Fibroblast of skin of left quadriceps (primary cell): ENCODE measurements at regions not wholly inside any gene's neighbourhood (a gene's known extent, or its start where the extent isn't known, plus 50 kb on each side); places are given as distances from the start of the nearest gene placed in this dataset.

ENCODE experiments used
- DNase-seq, 2 experiments: peaks; one replicate each; pipeline ENCODE4 v3.0.0-alpha.2; 2013; ENCODE audit warnings: low read depth in 2 of 2

- no peak for DNase-seq
Measured at GRCh38 chr21:21605521-21605920, 607.3 kb downstream of the NCAM2 start.

GRCh38 chr21:21606041-21606440 lies 607.8 kb downstream of the NCAM2 start:
- no peak for DNase-seq

DNA sequence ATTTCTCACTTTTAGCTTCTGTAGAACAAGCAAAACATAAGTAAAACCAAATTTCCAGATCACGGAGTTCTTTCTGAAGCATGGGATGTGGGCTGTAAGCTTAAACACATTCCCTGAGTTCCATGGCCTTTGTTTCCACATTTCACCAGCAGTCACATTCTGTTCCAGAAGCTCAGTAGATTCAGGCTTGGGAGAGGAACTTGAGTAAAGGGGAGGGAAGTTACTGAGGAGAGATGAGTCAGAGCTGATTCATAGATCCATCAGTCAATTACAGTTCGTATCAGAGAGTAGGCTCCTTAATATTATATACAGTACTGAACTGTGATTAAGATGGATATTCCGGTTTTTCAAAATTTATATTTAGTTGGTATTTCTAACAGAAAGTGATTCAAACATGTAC lies 614.3 kb downstream of the NCAM2 start:
- peak; percentile 75 to 80 for DNase-seq

DNA sequence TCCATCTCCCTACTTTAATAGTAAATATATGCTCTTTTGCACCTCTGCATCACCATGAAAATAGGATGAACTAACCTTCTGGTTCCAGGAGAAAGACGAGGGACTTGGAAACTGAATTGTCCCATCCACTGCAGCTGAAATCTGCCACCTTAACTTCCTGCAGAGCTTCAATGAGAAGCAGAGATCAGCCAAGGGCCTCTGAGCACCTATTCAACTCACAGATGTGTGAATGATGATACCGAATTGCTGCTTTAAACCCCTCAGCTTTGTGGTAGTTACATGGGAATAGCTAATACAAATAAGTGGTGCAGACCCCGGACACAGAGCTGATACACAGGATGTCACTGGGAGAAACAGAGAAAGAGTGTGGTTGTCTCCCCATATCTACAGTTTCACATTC lies 616.8 kb downstream of the NCAM2 start:
- DNase-seq: no peak

DNA sequence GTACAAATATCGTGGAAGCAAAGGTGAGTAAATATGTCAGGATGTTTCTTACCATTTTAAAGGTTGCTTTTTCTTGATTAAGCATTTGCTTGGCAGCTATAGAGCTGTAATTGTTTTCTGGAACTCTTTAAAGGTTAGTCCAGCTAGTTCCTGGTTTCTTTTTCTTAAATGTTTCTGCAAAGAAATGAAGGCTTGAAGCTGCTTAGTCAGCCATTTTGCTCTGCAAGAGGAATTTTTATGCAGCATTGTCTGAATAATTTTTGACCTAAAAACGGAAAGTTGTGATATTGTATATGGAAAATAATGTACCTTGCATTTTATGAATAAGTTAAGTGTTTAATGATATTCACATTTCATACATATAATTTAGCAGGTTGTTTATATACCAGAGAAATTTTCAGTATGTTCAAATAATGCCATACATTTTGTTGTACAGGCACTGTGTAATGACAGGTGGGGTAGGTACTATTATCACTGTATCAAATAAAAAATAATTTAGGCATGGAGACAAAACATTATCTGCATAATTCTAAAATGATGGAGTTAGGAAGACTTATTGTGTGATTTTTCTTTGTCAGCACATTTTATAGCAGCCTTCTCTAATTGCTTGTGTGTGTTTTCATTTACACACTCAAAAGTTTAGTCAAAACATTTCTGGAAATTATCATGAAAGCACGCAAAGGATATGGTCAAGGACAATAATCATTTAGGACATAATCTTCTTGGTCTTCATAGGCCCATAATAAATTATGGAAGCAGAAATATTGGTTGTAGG lies 624.4 kb downstream of the NCAM2 start:
- DNase-seq: no peak

GRCh38 chr21:21624674-21625073 lies 626.5 kb downstream of the NCAM2 start:
- peak; percentile 68 to 69 for DNase-seq

DNA sequence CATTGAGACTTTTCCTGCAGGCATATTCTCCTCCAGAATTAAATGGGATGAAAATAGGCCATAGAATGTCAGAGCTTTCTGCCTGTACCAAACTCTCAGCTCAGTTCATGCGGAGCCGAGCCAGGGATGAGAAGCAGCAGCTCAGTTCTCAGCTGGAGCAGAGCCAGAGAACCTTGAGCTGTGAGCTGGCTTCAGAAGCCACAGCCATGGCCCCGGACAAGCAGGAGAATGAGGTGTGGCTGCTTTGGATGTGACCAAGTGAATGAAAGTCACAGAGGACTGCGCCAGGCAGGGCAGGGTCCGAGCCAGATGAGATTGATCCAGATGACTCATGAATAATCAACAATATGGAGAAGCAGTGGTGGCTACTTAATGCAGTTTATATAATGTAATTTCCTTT lies 633.8 kb downstream of the NCAM2 start:
- DNase-seq: no peak

DNA sequence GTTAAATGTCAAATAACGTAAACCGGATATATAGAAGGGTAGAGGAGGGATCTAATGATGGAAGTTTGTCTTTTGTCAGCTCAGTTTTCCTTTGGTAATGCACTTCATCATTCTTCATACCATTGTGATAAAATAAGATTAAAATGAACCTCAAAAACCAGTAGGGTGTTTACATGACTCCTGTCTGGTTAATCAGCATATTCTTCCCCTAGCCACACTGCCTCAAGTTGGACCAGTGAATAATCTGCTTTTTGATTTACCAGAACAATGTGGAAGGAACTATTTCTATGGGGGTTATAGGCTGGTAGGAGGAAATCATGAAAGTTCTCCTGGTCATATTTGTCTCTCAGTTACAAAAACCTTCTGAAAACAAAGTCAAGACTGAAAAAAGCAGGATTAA lies 634.7 kb downstream of the NCAM2 start:
- no peak for DNase-seq

DNA sequence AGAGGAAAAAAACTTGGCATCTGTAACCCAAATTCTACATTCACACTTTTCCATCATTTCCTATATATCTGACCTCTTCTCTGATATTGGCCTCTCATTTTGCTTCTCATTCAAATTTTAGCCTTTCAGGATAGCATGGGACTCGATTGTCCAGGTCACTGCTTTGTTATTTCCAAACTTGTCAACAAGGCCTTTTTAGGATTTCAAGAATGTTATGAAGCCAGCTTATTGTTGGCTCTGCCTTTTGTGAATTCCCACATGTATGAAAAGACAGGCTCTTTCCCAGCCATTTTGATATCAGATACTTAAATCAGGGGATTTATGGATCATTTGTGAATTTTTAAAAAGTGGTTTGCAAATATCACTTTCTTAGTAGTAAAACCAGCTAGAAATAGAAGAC lies 663.5 kb downstream of the NCAM2 start:
- DNase-seq: no peak

DNA sequence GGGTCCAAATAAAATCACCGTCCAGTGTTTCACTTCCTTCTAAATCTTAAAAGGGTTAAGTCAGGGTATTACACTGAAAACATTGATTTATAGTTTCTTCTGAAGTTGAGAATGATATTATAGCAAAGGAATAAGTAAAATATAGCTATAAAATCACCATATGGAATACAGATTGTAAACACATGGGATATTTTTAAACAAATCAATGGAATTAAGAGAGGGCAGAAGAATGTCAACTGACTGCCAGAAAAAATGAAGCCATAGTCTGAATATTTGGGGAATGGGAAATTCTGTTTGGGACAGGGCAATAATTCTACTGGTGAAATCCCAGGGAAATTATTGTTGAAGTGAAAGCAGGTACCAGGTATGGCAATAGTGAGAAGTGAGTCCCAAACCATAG lies 664.6 kb downstream of the NCAM2 start:
- DNase-seq: no peak

GRCh38 chr21:21664871-21665270 lies 666.7 kb downstream of the NCAM2 start:
- no peak for DNase-seq

DNA sequence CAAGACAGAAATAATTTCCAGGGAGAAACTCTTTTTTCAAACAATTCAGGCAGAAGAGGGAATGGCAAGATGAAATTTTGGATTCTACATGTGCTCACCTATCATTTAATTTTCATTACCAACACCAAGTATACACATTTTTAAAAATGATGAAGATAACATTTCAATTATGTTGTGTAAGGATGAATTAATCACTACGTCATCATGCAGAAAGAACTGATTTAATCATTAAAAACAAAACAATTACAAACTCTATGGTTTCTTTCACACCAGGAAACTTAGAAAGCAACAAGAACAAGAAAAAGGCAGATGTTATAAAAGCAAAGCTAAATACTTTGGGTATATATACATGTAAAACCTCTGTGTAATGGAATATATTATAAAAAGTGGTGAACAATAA lies 668.5 kb downstream of the NCAM2 start:
- DNase-seq: no peak

GRCh38 chr21:21668198-21668597 lies 670.0 kb downstream of the NCAM2 start:
- no peak for DNase-seq

GRCh38 chr21:21673959-21674358 lies 675.8 kb downstream of the NCAM2 start:
- DNase-seq: no peak

DNA sequence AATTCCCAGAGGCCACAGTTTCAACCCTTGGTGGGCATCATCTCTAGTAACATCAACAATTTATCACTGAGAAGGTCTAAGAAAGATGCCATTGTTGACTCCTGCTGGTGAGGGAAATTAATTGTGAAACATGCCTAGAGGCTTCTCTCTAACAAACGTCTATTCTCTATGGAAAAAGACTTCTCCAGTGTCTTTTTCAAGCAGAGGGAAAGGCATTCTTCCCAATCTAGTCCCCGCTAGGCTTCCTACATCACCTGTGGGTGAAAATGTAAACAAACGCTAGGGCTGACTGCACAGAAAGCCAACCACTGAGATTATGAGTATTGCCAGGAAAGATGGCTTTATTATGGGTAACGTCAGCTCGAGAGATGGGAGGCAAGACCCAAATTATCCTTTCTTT lies 677.4 kb downstream of the NCAM2 start:
- no peak for DNase-seq

DNA sequence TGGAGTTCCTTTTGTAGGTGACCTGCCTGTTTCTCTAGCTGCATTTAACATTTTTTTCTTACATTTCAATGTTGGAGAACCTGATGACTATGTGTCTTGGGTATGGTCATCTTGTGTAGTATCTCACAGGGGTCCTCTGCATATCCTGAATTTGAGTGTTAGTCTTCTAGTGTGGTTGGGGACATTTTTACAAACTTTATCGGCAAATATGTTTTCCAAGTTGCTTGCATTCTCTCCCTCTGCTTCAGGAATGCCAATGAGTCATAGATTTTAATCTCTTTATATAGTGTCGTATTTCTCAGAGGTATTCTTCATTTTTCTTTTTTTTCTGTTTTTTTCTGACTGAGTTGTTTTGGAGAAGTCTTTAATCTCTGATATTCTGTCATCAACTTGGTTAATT lies 684.0 kb downstream of the NCAM2 start:
- no peak for DNase-seq

DNA sequence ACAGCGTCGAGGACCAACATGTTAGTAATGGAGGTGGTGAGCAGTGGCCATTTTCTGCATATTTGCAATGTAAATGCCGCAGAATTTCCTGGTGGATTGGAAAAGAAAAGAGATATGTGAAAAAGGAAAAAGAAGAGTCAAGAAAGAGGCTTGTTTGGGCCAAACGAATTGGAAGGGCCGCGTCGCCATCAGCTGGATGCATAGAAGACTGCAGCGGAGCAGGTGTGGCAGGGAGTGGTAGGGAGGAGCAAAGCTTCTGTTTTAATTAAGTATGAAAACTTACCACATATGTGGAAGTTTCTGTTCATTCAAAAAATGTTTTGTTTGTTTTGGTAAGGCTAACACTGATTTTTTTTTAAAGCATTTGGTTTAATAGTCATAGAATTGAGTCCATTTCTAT lies 690.7 kb downstream of the NCAM2 start:
- DNase-seq: no peak

DNA sequence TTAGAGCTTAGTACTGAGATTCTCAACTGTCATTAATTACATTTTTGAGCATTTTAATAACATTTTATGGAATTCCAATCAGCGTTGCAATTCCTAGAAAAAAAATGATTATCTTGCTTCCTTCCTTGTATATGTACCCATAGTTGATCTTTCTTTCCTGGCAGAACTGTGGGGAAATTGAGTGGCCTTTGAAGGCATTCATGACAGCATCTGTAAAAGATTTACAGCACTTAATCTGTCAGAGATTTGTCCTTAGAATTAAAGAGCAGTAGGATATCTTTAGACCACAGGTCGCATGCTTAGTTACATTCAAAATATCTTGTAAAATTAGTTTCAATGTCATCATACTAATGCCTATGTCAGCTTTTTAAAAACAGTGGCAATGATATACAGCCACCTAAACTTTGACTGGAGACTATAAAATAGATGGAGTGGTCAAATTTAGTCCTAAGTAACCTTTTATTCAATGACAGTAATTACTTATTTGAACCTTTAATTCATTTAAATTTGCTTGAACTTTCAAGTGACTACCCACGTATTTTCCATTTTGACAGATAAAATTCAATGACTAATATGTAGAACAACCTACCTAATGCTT lies 692.0 kb downstream of the NCAM2 start:
- DNase-seq: no peak

DNA sequence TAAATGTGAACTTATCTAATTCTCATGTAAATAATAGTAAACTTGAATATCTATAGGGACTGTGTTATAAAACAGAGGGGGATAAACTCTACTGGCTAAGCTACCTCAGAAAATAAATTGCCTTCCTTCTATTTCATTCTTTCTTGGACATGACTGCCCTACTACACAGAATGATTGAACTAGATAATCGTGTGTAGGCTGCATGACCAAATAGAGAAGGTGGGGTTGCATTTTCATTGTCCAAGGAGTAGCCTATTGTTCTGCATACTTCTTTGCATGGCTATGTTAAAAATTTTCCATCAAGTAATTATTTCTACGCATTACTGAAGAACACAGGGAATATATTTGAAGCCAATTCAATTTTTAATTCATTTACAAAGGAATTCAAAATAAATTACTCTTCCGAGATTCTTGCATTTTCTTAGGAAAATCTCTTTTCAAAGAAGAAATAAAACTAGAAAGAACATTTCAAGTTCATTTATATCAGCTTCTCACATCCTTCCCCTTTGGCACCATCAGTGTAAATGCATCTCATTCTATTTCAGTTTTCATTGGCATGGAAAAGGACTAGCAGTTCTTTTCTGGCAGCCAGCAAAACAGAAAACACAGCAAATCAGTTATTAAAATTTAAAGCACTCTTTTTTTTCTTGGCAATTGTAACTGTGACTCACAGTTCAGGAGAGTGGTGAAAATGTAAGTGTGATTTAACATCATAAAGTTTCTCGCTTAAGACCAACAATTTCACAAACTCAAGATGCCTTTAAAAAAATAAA lies 714.7 kb downstream of the NCAM2 start:
- DNase-seq: peak; percentile 69 to 70

- DNase-seq: no peak
Measured at GRCh38 chr21:21713651-21714180, 715.5 kb downstream of the NCAM2 start.

DNA sequence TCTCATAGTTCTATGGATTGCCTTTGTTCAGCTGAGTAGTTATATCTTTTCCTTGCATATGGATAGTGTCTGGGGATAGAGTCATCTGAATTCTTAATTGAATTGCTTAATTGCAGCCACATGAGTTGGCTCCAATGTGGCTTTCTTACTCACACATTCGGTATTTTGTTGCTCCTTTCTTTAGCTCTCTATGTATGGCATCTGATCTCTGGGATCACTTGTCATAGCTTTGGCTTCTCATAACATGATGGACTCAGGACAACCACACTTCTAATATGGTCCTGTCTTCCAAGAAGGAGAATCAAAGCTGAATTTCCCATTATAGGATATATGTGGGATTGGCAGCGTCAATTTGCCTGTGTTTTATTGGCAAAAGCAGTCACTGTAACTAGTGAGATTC lies 716.2 kb downstream of the NCAM2 start:
- peak; percentile 91 to 93 for DNase-seq

- peak; percentile 90 to 92 for DNase-seq
Measured at GRCh38 chr21:21715266-21715969, 717.2 kb downstream of the NCAM2 start.
